Embryonic facial prominence (tissue), 1 donor: ENCODE measurements at regions not wholly inside any gene's neighbourhood (a gene's known extent, or its start where the extent isn't known, plus 50 kb on each side); places are given as distances from the start of the nearest gene placed in this dataset.
"Not testable (repeated sequence)": the region's sequence is repeated elsewhere in the genome, so short reads cannot be mapped to it uniquely, and the experiment has no call there.

Experiments
- DNase-seq: peaks from one replicate; pipeline ENCODE4 v3.0.0-alpha.2; 2016; ENCODE audit errors: extremely low spot score

- DNase-seq: no peak
Observed at GRCh38 chr14:56046546-56046945, 71.7 kb upstream of the PELI2 start.

- no peak for DNase-seq
Observed at GRCh38 chr14:56046996-56047395, 71.2 kb upstream of the PELI2 start.

GRCh38 chr14:56049536-56049935 is 68.7 kb upstream of the PELI2 start:
- no peak for DNase-seq

- no peak for DNase-seq
Observed at GRCh38 chr14:56055511-56055910, 62.7 kb upstream of the PELI2 start.

GRCh38 chr14:56056031-56056430 is 62.2 kb upstream of the PELI2 start:
- DNase-seq: no peak

- no peak for DNase-seq
Observed at GRCh38 chr14:56057071-56057741, 61.0 kb upstream of the PELI2 start.

GRCh38 chr14:56057767-56058166 is 60.4 kb upstream of the PELI2 start:
- DNase-seq: no peak

- no peak for DNase-seq
Observed at GRCh38 chr14:56059054-56059453, 59.2 kb upstream of the PELI2 start.

- DNase-seq: no peak
Observed at GRCh38 chr14:56061051-56061450, 57.2 kb upstream of the PELI2 start.

GRCh38 chr14:56063131-56063530 is 55.1 kb upstream of the PELI2 start:
- no peak for DNase-seq

- DNase-seq: no peak
Observed at GRCh38 chr14:56064513-56064912, 53.7 kb upstream of the PELI2 start.

- DNase-seq: not testable (repeated sequence)
Observed at GRCh38 chr14:56065199-56065598, 53.0 kb upstream of the PELI2 start.

- DNase-seq: no peak
Observed at GRCh38 chr14:56065621-56066290, 52.5 kb upstream of the PELI2 start.
